Activated T-cell treated with anti-CD3 and anti-CD28 coated beads, Interleukin-2, amount 50 U/mL, for 1 hour (primary cell): ENCODE measurements at regions not wholly inside any gene's neighbourhood (a gene's known extent, or its start where the extent isn't known, plus 50 kb on each side); places are given as distances from the start of the nearest gene placed in this dataset.

Source experiments
- DNase-seq: peaks from one replicate; pipeline ENCODE4 v3.0.0-alpha.2; 2020

DNA sequence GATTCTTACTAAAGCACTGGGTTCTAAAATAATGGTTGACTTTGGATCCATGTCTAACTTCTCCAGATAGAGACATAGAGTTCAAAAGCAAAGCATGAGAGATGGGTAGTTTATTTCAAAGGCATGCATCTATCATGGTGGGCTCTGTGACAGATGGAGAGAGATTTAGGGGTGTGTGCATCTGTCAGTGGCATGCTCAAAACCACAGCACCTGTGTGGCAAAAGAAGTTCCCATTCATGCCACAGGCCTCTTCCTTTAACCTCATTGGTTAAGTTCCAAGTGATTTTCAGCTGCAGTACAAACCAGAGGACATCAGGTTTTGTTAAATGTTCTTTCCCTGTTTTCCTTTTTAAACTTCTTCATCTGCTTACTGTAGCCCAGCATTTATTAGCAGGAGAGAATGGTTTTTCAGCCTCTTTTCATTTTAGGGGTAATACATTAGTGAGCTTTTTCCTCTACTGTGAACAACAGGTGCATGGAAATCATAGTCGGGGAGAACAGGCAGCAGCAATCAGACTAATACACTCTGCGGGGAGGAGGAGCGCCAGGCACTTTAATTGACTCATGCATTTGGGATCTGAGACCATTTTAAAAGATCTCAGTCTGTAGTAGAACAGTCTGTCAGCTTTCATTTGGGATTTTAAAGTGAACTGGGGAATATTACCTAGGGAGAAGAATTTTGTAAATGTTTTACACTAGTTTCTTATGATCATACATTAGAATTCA, 52.4 kb upstream of the UPP2 start:
- DNase-seq, result no peak

DNA sequence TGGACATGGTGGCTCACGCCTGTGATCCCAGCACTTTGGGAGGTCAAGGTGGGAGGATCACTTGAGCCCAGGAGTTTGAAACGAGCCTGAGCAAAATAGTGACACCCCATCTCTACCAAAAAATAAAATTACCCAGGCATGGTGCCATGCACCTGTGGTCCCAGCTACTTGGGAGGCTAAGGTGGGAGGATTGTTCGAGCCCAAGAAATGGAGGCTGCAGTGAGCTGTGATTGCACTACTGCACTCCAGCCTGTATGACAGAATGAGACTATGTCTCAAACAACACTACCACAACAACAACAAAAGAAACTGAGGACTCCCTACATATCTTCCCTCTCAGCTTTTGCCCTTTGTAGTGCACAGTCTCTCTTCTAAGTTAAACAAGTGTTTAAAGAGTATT, 53.3 kb upstream of the UPP2 start:
- no peak for DNase-seq

DNA sequence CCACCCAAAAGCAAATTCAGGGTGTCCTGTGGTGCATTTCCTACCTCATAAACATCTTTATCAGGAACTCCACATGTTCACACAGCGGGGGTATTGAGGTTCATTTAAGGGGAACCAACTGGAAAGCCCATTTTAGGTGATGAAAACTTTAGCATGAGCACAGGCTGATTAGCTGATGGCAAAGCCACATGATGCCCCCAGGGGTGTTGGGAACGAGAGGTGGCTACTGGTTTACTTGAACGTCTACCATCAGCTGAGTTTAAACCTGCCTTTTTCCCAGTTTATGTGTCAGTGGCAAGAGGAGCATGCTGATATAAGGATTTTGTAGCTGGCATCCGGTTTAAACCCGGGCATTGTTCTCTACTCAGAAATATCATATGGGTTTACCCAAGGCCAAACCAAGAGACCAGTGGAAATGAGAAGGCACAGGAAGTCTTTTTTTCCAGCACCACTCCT, 54.5 kb upstream of the UPP2 start:
- no peak for DNase-seq

DNA sequence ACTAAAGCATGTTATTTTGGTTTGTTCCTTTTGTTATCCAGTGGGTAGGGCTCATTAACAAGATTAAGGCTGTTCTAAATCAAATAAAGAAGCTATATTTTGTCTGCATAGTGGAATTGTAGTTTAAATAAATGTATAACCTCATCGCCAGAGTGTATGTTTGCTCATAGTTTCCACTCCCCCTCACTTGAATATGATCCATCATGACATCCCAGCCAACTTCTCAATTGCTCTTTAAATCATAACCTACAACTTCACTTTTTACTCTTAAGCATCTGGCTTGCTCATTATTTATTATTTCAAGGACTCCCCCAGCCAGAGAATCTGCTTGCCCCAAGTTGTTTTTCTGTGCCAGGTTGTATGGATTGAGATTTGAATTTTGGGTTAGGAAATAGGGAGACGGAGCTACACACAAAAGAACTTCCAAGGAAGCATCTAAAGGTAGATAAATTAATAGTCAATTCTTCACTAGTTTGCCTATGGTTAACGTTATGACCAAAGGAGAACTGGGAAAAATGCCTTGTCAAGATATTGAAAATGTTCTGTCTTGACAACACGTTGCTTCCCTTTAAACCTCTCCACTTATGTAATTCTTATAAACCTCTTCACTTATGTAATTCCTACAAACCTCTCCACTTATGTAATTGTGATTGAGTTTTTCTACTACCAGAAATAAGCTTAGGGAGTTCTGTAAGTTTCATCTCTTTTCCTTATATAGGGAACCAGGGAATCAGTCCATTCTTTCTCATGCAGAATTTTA, 55.4 kb upstream of the UPP2 start:
- DNase-seq, result no peak

DNA sequence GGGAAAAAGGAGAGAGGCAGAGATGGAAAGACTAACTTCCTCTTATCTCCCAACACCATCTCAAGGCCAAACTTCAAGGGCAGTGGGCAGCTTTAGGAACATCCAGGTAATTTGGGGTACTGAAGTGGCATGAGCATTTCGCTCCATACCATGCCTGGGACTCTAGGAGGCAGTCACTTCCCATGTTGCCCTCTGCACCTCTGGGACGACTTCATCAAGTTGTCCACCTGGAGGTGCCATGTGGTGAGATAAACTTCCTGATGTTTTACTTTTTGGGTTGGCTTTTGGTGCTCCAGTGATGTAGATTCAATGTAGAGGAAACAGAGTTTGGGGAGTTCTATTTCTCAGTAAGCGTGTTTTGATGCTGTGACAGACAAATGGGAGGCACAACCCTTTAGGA, 56.3 kb upstream of the UPP2 start:
- no peak for DNase-seq

DNA sequence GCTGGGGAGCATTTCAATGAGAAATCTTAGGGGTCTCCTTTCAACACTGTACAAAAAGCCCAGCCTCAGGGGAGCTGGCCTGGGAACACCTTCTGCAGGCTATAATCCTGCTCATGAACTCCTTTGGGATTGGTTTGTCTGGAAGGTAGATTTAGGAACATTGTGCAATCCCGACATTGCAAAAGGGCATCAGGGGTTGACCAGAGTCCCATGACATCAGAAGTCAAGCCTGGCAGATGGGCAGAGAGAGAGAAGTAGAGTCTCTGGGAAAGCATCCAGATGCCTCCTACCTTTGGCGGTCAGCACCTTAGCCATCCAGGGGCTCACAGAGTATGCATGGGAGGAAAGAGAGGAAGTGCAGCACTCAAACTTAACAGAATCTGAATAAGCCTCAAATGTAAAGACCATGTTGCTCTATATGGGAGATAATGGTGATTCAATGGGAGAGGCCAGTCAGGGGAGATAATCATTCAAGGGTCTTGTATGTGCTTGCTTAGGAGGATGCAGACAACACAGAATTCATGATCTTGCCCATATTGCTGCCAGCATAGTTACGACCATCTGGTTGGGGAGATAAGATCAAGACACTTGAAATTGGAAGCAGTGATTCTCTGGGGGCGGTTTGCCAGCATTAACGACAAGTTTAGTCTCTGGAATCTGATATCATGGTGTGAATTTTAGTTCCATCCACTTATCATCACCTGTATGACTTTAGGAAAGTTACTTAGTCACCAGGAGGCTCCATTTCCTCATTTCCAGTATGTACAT, 58.3 kb upstream of the UPP2 start:
- DNase-seq, result no peak

DNA sequence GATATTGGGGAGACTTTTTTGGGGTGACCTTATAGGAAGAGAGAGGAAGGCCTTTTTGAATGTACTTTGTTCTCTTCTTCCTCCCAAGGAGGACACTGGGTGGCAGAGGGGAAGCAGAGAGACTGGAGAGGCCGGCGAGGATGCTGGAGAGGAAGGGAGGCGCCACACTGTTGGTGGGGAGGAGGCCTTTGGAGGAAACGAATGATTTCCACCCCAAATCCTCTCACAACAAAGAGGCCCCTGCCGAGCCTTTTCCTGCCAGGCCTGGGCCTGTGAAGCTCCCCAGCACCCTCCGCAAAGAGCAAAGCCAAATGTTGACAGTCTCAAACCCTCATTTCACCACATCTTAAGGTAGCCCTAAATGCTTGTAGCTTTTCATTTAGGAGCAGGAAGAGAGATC, 59.0 kb upstream of the UPP2 start:
- DNase-seq, result no peak

DNA sequence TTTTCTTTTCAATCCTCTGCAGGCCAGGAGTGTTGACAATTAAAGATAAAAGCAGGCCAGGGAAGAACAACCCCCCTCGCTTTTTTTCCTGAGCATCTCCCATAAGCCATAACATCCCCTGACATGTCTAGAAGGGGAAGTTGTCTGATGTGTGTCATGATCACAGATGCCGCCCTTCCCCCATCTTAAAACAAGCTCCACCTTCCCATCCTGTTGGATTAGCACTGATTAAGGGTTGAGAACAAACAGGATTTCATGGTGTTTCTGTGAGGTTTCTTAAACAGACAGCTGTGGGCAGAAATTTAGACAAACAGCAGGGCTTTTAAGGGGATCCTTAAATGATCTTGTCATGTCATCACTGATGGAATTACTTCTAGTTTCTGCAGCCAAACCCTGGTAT, 59.4 kb upstream of the UPP2 start:
- no peak for DNase-seq

DNA sequence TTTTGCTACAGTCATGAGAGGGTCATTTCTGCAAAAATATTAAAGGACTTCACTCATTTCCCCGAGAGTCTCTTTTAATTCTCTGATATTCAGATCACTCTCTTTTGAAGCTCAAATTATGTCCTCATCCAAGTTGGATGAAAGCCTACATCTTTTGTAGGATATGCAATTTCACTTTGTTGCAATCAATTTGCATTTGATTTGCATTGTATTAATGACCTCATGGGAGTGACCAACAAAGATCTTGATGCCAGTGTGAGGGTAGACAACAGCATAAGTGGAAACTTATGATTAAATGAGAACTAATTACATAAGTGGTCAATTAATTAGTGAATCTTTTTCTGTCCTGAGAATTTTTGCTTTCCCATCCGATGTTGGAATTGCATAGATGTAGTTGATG, 60.3 kb upstream of the UPP2 start:
- no peak for DNase-seq

DNA sequence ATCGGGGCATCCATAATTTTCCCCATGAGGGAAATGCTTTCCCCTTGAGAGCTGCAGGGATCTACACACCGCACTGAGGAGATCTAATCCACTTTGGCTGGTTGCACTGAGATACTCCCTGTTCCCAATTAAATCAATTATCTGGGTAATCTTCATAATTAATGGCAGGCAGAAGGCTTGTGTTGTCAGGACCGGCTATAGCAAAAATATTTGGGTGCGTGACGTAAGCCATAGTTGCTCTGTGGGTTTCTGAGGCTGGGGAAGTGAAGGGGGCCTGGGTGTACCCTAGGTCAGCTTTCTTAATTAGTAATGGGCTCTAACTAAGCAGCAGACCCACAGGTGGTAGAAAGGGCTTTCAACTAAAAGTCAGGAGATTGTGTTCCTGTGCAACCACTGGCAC, 62.8 kb upstream of the UPP2 start:
- DNase-seq, result no peak

DNA sequence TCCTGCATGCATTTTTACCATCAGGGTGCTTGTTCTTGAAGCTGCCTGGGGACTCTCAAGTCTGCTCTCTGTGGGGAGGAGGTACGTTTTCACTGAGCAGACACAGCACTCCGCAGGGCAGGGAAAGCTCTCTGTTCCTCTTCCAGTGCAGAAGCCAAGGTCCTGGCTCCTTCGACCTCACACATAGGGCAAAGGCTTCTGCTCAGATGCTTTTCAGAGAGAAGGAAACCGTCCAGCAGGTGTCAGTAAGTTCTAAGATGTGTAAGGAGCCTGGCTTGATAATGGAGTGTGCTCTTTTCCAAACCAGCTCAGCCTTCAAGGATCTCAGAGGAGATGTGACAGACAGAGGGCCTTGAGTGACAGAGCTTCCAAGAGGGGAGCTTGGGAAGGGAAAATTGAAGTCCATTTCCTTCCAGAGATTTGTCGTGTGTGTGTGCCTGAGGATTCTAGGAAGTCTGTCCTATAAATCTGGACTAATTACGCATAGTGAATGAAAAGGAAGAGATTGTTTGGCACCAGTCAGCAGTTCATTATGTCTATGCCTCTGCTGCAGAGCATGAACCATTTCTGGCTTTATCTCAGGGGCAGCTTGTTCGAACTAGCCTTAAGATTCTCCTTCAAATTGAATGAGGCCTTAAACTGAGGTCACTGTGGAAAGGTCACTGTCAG, 67.3 kb upstream of the UPP2 start:
- DNase-seq, result no peak

DNA sequence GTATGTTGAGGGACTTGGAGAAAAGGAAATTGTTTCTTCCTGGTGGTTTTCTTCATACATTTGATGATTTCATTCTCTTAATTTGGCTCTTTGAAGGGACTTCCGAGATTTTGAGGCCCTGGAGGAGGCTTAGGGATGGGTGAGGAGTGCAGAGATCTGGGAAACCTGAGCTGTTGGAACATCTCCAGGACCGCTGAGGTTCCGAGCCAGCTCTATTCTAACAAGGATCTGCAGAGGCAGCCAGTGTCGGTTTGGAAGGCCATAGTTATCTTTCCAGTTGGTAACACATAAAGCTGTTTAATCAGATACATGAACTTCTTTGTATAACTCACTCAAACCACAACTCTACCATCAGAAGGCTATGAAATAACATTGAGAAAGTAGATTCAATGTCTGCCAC, 70.3 kb upstream of the UPP2 start:
- DNase-seq, result no peak

DNA sequence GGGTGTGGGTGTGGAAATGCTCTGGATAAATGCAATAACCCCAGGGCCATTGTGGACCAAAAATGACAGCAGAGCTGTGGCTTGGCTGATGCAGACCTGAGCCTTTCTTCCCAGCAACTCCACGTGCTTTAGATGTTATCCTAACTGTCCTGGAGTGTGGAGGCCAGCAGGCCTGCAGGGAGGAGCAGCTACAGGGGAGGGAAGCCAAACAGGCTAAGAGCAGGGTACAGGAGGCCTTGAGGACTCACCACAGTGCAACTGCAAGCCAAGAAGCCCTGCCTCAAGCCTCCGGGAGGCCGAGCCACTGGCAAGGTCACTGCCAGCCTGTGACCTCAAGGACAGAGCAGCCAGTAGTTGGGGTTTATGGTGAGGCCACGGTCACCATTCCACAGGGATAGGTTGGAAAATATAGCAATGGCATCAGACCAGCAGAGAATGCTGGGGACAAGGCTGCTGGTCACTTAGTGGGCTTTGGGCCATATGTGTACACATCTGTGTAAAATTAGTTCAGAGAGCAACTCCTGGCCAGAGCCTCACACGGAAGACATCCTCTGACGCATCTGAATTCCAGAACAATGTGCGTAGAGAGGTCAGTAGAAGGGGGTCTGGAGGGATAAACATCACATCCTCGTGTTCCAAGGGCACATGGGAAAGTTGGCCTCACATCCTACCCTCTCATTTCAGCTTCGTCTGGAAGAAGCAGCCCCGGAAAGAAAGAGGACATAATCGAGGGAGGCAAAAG, 76.2 kb upstream of the UPP2 start:
- no peak for DNase-seq

DNA sequence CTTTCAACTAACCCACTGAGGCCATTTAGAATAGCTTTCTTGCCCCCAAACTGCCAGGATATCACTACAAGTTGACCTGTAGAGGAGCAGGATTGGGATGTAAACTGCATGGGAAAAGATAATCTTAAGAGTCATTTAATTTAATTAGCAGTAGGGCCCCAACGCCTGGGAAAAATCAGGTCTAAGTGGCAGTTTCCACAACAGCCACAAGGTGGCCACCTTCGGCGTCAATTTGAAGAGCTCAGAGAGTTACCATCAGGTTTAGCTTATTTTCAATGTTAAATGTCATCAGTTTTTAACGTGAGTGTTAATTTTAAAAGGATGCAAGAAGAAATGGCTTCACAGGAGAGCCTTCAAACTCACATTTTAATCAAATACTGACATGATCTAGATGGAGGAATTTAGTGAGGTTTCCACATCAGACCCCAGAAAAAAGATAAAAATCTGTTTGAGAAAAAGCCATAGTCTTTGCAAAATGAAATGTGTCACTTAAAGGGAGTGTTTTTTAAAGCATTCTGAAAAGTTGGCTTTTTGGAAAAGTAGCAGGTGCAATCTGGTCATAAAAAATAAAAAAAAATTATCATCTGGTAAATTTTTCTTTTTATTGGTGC, 77.3 kb upstream of the UPP2 start:
- peak; percentile 63 for DNase-seq

DNA sequence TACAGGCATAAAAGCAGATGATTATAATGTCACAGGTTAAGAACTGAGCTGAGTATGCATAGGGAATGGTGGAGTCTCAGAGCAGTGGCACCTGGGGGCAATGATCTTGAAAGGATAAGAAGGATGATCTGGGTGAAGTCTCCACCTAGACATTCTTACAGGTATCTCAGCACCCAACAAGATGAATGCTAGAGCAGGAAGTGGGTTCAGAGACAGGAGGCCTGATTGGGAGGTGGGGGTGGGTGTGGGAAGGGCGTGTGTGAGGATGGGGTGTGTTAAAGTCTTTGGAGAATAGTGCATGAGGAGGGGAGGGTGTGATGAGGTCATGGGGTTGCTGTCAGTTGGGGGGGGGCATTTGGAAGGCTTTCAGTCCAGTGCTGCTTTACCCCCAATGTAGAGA, 78.8 kb upstream of the UPP2 start:
- DNase-seq, result no peak

DNA sequence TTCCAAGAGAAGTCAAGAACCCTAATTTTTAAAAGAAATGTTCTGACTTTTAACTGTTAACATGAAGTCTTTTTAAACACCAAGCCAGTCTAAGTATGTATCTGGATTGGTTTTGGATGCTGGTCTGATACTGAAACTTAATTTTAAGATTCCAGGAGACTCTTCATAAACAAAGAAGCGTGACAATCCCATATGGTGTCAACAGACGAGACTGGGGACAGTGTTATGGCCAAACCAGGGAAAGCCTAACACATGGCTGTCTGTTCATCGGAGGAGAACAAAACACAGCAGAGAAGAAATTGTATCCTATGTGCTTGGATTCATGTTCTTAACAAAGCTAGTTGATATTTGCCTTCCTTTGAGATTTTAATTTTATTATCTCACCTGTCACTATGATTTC, 80.5 kb upstream of the UPP2 start:
- no peak for DNase-seq

DNA sequence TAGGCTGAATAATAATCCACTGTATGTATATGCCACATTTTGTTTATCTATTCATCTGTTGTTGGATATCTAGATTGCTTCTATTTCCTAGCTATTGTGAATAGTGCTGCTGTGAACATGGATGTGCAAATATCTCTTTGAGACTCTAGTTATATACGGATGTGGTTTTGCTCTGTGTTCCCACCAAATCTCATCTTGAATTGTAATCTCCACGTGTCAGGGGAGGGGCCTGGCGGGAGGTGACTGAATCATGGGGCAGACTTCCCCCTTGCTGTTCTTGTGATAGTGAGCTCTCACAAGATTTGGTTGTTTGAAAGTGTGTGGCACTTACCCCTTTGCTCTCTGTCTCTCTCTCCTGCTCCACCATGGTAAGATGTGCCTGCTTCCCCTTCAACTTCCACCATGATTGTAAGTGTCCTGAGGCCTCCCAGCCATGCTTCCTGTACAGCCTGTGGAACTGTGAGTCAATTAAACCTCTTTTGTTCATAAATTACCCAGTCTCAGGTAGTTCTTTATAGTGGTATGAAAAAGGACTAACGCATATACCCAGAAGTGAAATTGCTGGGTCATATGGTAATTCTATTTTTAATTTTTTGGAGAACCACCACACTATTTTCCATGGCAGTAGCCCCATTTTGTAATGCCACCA, 86.1 kb upstream of the UPP2 start:
- no peak for DNase-seq

DNA sequence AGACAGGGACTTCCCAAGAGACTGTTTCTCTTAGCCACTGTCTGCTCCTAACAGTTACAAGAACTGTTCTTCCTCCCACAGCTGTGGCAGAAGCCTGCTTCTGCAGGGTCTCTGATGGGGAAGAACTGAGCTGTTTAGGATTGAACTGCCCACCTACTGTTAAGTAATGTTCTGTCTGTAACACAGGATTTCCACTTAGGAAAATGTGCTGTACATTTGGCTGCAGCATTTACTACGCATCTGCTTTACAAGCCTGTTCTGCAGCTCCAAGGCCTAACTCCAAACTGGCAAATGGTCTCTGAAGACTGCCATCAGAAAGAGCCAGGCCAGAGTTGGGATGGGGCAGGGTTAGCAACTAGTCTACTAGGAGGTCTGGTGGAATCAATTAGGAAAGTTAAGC, 87.8 kb upstream of the UPP2 start:
- no peak for DNase-seq

DNA sequence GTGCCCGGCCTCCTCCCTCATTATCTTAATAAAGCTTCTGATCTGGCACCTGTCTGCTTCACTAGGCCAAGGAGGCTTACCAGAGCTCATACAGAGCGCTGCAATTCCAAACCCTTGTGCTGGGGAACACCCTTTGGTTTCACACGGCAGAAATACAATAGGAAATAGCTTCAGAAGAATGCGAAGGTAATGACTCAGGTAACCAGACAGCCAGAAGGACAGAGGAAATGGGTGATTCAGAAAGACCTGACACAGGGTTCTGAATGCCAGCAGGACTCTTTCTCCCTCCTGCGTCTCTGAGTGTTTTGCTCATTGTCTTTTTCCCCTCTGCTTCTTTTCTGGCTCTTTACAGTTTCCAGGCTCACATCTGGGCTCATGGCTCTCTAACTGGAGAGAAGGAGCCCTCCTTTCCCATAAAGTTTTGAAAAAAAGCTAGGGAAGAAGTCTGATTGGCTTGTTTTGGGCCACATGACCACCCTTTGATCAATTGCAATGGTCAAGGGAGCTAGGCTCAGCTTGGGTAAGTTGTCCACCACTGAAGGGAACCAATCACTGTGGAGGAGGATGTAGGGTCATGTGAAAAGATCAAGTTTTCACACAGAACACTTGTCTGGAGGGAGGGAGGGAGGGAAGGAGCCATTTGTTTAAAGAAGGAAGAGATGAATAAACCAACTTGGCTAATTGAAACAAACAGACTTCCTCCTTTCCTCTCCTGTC, 90.5 kb upstream of the UPP2 start:
- DNase-seq, result no peak

DNA sequence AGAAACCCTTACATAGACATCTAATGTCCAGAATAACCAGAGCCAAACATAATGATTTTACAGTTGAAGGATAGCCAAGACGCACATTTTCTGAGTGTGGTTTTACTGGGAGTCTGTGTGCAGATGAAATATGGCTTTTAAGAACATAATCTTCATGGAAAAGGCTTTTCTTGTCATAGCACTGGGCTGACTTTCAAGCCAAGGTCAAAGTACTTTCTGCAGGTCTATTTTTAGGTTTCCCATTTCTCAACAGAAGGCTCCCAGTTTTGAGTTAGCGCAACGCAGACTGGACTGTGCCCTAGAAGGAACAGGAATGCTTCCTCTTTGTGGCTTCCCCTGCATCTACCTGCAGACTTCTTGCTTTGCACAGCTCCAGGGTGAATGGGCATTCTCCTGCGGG, 92.3 kb upstream of the UPP2 start:
- DNase-seq, result no peak
